Mesenchymal stem cell (in vitro differentiated cells and primary cell): ENCODE measurements at regions not wholly inside any gene's neighbourhood (a gene's known extent, or its start where the extent isn't known, plus 50 kb on each side); places are given as distances from the start of the nearest gene placed in this dataset.

Experiments used
- DNase-seq: peaks from one replicate; pipeline ENCODE4 v3.0.0-alpha.2; 2013
- H2AFZ ChIP-seq: one replicate; pipeline ENCODE4 v1.6.1; 2013; ENCODE audit warnings: low read depth, mild to moderate bottlenecking, control low read depth, inconsistent platforms, low read length, moderate library complexity
- H2AK5ac ChIP-seq: 2 replicates; pipeline ENCODE4 v1.6.1; 2013; ENCODE audit warnings: low read length, moderate library complexity, mild to moderate bottlenecking, inconsistent platforms; ENCODE audit not compliant: severe bottlenecking
- H2BK120ac ChIP-seq: one replicate; pipeline ENCODE4 v1.6.1; 2013; ENCODE audit warnings: low read depth, mild to moderate bottlenecking, inconsistent platforms, low read length, moderate library complexity
- H2BK12ac ChIP-seq, 2 experiments: one replicate each; pipeline ENCODE4 v1.6.1; 2013; ENCODE audit warnings: inconsistent platforms in 2 of 2, low read length in 2 of 2, mild to moderate bottlenecking in 2 of 2, moderate library complexity in 2 of 2, control low read depth in 1 of 2
- H2BK15ac ChIP-seq: one replicate; pipeline ENCODE4 v1.6.1; 2013; ENCODE audit warnings: mild to moderate bottlenecking, low read depth, inconsistent platforms; ENCODE audit not compliant: poor library complexity, severe bottlenecking
- H2BK5ac ChIP-seq: 2 replicates; pipeline ENCODE4 v1.6.1; 2013; ENCODE audit warnings: low read depth, mild to moderate bottlenecking, low read length, control low read depth, inconsistent platforms; ENCODE audit not compliant: poor library complexity, severe bottlenecking
- H3K14ac ChIP-seq, 2 experiments: one replicate each; pipeline ENCODE4 v1.6.1; 2013; ENCODE audit warnings: inconsistent platforms in 2 of 2, low read length in 2 of 2, control low read depth in 1 of 2, mild to moderate bottlenecking in 1 of 2, moderate library complexity in 1 of 2
- H3K18ac ChIP-seq, 2 experiments: one replicate each; pipeline ENCODE4 v1.6.1; 2013; ENCODE audit warnings: inconsistent platforms in 2 of 2, low read length in 2 of 2, control low read depth in 1 of 2, low read depth in 1 of 2, mild to moderate bottlenecking in 1 of 2
- H3K23ac ChIP-seq, 2 experiments: one replicate each; pipeline ENCODE4 v1.6.1; 2013; ENCODE audit warnings: inconsistent platforms in 2 of 2, low read length in 2 of 2, mild to moderate bottlenecking in 2 of 2, moderate library complexity in 2 of 2, control low read depth in 1 of 2
- H3K27ac ChIP-seq: 2 replicates; pipeline ENCODE4 v1.5.1; 2013; ENCODE audit warnings: mild to moderate bottlenecking, moderate library complexity, low read length, control low read depth, inconsistent platforms; ENCODE audit not compliant: poor library complexity, severe bottlenecking
- H3K27me3 ChIP-seq, 2 experiments: 2 replicates each; pipeline versions ENCODE4 v1.6.1 to v1.7.0; 2013; ENCODE audit warnings: low read length in 2 of 2, mild to moderate bottlenecking in 2 of 2, moderate library complexity in 2 of 2, control low read depth in 1 of 2, inconsistent platforms in 1 of 2; ENCODE audit not compliant: control insufficient read depth in 1 of 2, insufficient read depth in 1 of 2
- H3K36me3 ChIP-seq, 2 experiments: 2 replicates each; pipeline versions ENCODE4 v1.6.1 to v1.7.0; 2013; ENCODE audit warnings: low read length in 2 of 2, control low read depth in 1 of 2, inconsistent platforms in 1 of 2, low read depth in 1 of 2, mild to moderate bottlenecking in 1 of 2; ENCODE audit not compliant: insufficient read depth in 2 of 2, control insufficient read depth in 1 of 2
- H3K4ac ChIP-seq, 2 experiments: one replicate each; pipeline ENCODE4 v1.6.1; 2013; ENCODE audit warnings: inconsistent platforms in 2 of 2, low read length in 2 of 2, mild to moderate bottlenecking in 2 of 2, moderate library complexity in 2 of 2, control low read depth in 1 of 2, low read depth in 1 of 2
- H3K4me1 ChIP-seq: 2 replicates; pipeline ENCODE4 v1.6.1; 2013; ENCODE audit warnings: low read depth, low read length, control low read depth; ENCODE audit not compliant: control insufficient read depth, insufficient read depth
- H3K4me2 ChIP-seq: 2 replicates; pipeline ENCODE4 v1.6.1; 2013; ENCODE audit warnings: low read length, mild to moderate bottlenecking, inconsistent platforms; ENCODE audit not compliant: poor library complexity, severe bottlenecking
- H3K4me3 ChIP-seq, 2 experiments: 2 replicates each; pipeline versions ENCODE4 v1.5.1 to v1.7.0; 2013; ENCODE audit warnings: low read length in 2 of 2, mild to moderate bottlenecking in 2 of 2, control low read depth in 1 of 2, low read depth in 1 of 2; ENCODE audit not compliant: insufficient read depth in 1 of 2
- H3K79me1 ChIP-seq: replicated peaks from 2 replicates; pipeline ENCODE4 v1.6.1; 2013; ENCODE audit warnings: mild to moderate bottlenecking, control low read depth, low read length, inconsistent platforms; ENCODE audit not compliant: poor library complexity, severe bottlenecking
- H3K9ac ChIP-seq: 2 replicates; pipeline ENCODE4 v1.7.0; 2013; ENCODE audit warnings: mild to moderate bottlenecking, low read length, moderate library complexity
- H3K9me3 ChIP-seq: 2 replicates; pipeline ENCODE4 v1.7.0; 2013; ENCODE audit warnings: mild to moderate bottlenecking, low read length; ENCODE audit not compliant: control insufficient read depth
- H4K8ac ChIP-seq: one replicate; pipeline ENCODE4 v1.6.1; 2013; ENCODE audit warnings: inconsistent platforms, mild to moderate bottlenecking, low read length, moderate library complexity
- H4K91ac ChIP-seq: one replicate; pipeline ENCODE4 v1.6.1; 2013; ENCODE audit warnings: mild to moderate bottlenecking, low read length, inconsistent platforms
- WGBS: methylation state at CpG from one replicate; pipeline ENCODE4 v1.1.7; 2013; ENCODE audit warnings: mixed read lengths; 5-methylcytosine and 5-hydroxymethylcytosine counted together

DNA sequence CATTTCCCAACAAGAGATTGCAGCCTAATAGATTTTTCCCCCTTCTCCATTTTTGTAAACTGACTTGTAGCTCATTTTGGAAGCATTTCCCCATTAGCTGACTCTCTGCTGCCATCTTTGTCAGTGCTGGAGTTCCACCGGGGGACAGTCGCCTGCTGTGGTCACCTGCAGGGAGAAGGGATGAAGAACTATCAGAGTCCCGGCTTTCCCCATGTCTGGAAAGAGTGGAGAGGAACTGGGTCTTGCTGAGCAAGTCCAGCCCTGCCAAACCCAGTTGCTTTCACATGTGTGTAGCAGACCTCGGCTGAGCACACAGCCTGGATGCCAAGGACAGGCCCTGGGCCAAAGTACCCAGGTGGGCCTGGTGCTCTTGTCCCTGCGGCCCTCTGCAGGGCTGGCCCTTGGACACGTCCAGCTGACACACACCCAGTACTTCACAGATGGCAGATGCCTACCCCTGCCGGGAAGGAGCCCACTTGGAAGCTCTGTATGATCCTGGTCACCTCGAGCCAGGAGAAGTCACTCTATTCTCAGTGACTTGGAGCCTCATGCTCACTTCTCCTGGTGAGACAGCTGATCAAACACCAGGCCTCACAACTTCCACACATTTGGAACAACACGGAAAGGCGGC lies 157.3 kb upstream of the NPVF start:
- Histone ChIP-seq H3K4me1 (no peaks in the 10 kb centered on the region), H3K9ac (no peak overlapping the region), H3K23ac (no peak overlapping the region), H2BK5ac (no peak overlapping the region), H3K4ac (no peak overlapping the region), H3K18ac (no peak overlapping the region), H3K14ac (no peak overlapping the region), H3K79me1 (no peaks in the 10 kb centered on the region), H3K4me3 (no peak overlapping the region), H4K8ac (no peak overlapping the region), H2AK5ac (no peak overlapping the region), H3K27me3 (peaks cover 11 to 17% of the 10 kb centered on the region in 2 experiments), H3K4me2 (no peak overlapping the region), H2AFZ (no peak overlapping the region), H2BK15ac (no peak overlapping the region), H2BK12ac (no peak overlapping the region), H2BK120ac (no peak overlapping the region), H3K27ac (no peak overlapping the region), H3K36me3 (no peaks in the 10 kb centered on the region), H3K9me3 (no peaks in the 10 kb centered on the region), H4K91ac (no peak overlapping the region)
- 93% methylated on average over 10 of the region's 10 CpGs for WGBS
- no peak for DNase-seq

DNA sequence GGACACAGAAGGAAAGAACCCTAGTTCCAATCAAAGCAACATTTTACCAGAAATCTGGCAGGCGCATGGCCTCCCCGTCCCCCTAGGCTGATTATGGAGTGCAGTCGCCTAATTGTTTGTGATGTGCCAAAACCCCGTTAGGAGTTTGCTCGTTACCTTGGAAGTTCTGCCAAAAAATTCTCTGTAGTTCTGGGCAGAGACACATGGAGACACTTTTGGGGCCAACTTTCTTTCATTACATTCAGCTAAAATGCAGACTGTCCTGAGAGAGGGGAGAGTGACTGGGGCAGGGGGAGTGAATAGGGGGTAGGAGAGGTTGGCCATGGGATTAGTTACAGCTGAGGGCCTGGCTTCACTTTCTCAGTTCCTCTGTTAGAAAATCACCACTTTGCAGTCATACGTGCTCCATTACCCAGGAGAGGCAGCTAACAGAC lies 158.0 kb upstream of the NPVF start:
- no peak overlapping the region for H2AFZ ChIP-seq
- H3K27ac ChIP-seq, result no peak overlapping the region
- no peaks in the 10 kb centered on the region for H3K79me1 ChIP-seq
- no peaks in the 10 kb centered on the region for H3K36me3 ChIP-seq
- no peak overlapping the region for H3K14ac ChIP-seq
- no peak overlapping the region for H3K9ac ChIP-seq
- H3K27me3 ChIP-seq, result peaks cover 11 to 17% of the 10 kb centered on the region in 2 experiments
- no peaks in the 10 kb centered on the region for H3K4me1 ChIP-seq
- H2BK5ac ChIP-seq, result no peak overlapping the region
- H3K4me3 ChIP-seq, result no peak overlapping the region
- no peaks in the 10 kb centered on the region for H3K9me3 ChIP-seq
- H2AK5ac ChIP-seq, result no peak overlapping the region
- H3K18ac ChIP-seq, result no peak overlapping the region
- no peak overlapping the region for H2BK120ac ChIP-seq
- H2BK12ac ChIP-seq, result no peak overlapping the region
- 93% methylated on average over 6 of the region's 6 CpGs for WGBS
- no peak overlapping the region for H3K4ac ChIP-seq
- H4K91ac ChIP-seq, result no peak overlapping the region
- H4K8ac ChIP-seq, result no peak overlapping the region
- no peak overlapping the region for H3K23ac ChIP-seq
- no peak overlapping the region for H2BK15ac ChIP-seq
- no peak overlapping the region for H3K4me2 ChIP-seq
- no peak for DNase-seq

DNA sequence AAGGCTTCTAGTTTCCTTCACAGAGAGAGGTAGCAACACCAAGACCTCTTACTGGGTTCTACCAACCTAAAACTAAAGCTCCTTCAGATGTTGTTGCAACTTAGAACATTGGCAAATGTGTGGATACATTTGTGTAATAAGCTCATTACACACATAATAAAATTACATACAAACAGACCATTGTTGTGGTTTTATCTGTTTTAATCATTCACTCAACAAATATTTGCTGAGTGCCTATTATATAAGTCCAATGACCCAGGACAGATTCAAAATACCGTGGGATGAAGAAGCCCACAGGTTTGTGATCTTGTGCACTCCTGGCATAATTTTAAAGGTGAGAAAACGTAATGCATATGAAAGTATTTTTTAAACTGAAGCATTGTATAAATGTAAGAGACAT lies 160.4 kb upstream of the NPVF start:
- H3K23ac ChIP-seq, result no peak overlapping the region
- 51% methylated on average over 2 of the region's 2 CpGs for WGBS
- no peak overlapping the region for H3K4me2 ChIP-seq

DNA sequence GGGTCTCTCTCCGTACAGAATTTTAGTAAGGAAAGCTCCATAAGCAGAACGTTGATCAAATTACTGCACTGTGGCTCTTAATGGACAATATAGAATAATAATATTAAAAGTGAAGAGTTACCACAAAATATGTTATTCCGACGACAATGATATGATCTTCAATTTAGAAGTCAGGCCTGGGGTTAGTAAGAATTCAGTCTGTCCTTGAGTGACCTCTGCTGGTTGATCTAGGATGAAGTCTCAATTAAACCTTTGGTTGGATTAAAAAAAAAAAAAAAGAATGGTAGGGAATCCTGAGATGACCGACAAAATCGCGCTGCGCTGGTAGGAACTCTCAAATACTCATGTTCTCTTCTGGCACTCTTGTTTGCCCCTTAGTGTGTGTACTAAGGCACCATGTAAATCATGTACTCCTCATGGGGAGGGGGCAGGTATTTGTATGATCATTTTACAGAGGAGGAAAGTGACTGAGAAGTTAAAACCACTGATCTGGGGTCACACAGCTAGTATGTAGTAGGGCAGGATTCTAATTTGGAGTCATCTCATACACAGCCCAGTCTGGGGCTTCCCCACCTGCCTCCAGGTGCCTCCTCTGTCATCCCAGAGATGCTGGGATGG lies 161.3 kb upstream of the NPVF start:
- Histone ChIP-seq H3K23ac (no peak overlapping the region), H2AFZ (no peak overlapping the region), H3K18ac (no peak overlapping the region), H3K27me3 (peaks cover 4 to 9% of the 10 kb centered on the region in 2 experiments), H3K4ac (no peak overlapping the region), H2AK5ac (no peak overlapping the region), H3K4me2 (no peak overlapping the region), H3K14ac (no peak overlapping the region), H3K36me3 (no peaks in the 10 kb centered on the region), H2BK15ac (no peak overlapping the region), H2BK5ac (no peak overlapping the region), H3K27ac (no peak overlapping the region), H3K79me1 (no peaks in the 10 kb centered on the region), H4K8ac (no peak overlapping the region), H3K4me3 (no peak overlapping the region), H3K9ac (peak overlapping the region; percentile 33), H3K4me1 (peaks cover 5% of the 10 kb centered on the region), H4K91ac (no peak overlapping the region), H2BK120ac (no peak overlapping the region), H3K9me3 (no peaks in the 10 kb centered on the region), H2BK12ac (no peak overlapping the region)
- DNase-seq, result peak; percentile 63
- 42% methylated on average over 6 of the region's 8 CpGs for WGBS

More for the DNA sequence above, 160.4 kb upstream of the NPVF start:
- no peak overlapping the region for H2AFZ ChIP-seq
- H4K91ac ChIP-seq, result no peak overlapping the region
- no peak overlapping the region for H4K8ac ChIP-seq
- H2BK5ac ChIP-seq, result no peak overlapping the region
- H2BK12ac ChIP-seq, result no peak overlapping the region
- no peak overlapping the region for H2AK5ac ChIP-seq
- no peak overlapping the region for H2BK120ac ChIP-seq
- no peak overlapping the region for H3K27ac ChIP-seq
- no peak overlapping the region for H2BK15ac ChIP-seq
- no peaks in the 10 kb centered on the region for H3K36me3 ChIP-seq
- H3K4me3 ChIP-seq, result no peak overlapping the region
- H3K9ac ChIP-seq, result no peak overlapping the region
- no peaks in the 10 kb centered on the region for H3K79me1 ChIP-seq
- H3K27me3 ChIP-seq, result peaks cover 8 to 14% of the 10 kb centered on the region in 2 experiments
- H3K14ac ChIP-seq, result no peak overlapping the region
- H3K4ac ChIP-seq, result no peak overlapping the region
- DNase-seq, result no peak
- H3K9me3 ChIP-seq, result no peaks in the 10 kb centered on the region
- peaks cover 5% of the 10 kb centered on the region for H3K4me1 ChIP-seq
- H3K18ac ChIP-seq, result no peak overlapping the region
